HG03039 (cell line): ENCODE measurements at regions not wholly inside any gene's neighbourhood (a gene's known extent, or its start where the extent isn't known, plus 50 kb on each side); places are given as distances from the start of the nearest gene placed in this dataset.

Experiments
- ATAC-seq: cut with Tn5 transposase; IDR thresholded peaks from one replicate; pipeline ENCODE4 v1.9.1; 2021; ENCODE audit warnings: mild to moderate bottlenecking, moderate library complexity; ENCODE audit not compliant: unreplicated experiment

GRCh38 chr18:66759050-66759828, 155.3 kb upstream of the CDH19 start:
- no peak for ATAC-seq

GRCh38 chr18:66757946-66758345, 154.1 kb upstream of the CDH19 start:
- ATAC-seq: no peak

- ATAC-seq: no peak
Observed at GRCh38 chr18:66754335-66754734, 150.4 kb upstream of the CDH19 start.

GRCh38 chr18:66752733-66753132, 148.8 kb upstream of the CDH19 start:
- ATAC-seq: no peak

- ATAC-seq: no peak
Observed at GRCh38 chr18:66749481-66750035, 145.7 kb upstream of the CDH19 start.

GRCh38 chr18:66749030-66749429, 145.1 kb upstream of the CDH19 start:
- ATAC-seq: no peak

DNA sequence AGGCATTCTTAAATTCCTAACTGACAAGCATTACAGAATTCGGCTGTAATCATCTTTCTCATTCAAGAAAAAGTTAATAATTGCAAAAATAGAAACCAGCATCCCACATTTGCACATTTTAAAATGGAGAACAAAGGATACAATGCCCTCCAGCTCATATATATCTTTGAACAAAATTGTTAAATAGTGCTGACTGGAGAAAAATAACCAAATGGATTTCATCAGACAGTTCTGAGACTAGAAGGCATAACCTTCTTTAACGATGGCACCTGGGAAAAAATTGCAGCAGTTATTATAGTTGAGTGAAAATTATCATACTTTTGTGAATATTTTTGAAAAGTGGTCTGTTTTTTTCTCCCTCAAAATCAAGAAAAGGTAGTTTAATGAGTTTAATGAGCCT, 138.9 kb upstream of the CDH19 start:
- no peak for ATAC-seq

DNA sequence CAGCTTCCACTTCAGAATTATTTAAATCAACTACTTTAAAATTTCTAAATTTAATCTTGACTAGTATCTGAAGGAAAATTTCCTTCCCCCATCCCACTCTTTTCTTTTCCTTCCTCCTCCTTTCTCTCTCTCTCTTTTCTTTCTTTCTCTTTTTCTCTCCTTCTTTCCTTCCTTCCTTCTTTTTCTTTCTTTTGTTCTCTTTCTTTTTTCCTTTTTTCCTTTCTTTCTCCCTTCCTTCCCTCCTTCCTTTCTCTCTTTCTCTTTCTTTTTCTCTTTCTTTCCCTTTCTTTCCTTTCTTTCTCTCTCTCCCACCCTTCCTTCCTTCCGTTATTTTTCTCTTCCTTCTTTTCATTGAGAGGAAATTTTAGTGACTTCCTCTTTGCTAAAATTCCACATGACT, 132.0 kb upstream of the CDH19 start:
- no peak for ATAC-seq

GRCh38 chr18:66734451-66734850, 130.6 kb upstream of the CDH19 start:
- no peak for ATAC-seq

DNA sequence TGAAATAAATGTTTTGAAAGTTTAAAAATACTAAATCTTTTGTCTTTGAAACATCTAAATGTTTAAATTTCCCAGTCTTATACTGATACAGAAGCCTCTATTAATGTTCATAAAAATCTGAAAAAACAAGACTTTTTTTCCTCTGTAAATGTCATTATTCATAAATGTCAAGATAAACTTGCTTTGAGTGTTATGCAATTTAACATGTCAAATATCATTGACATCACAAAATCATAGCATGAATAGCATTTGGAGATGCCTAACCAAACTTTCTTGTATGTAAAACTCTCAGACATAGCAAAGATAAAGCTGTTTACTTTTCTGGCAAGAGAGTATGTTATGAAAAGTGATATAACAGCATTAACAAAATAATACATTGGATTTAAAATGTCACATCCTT, 128.0 kb upstream of the CDH19 start:
- no peak for ATAC-seq

GRCh38 chr18:66729442-66730239, 125.8 kb upstream of the CDH19 start:
- no peak for ATAC-seq

- no peak for ATAC-seq
Observed at GRCh38 chr18:66728951-66729350, 125.1 kb upstream of the CDH19 start.

DNA sequence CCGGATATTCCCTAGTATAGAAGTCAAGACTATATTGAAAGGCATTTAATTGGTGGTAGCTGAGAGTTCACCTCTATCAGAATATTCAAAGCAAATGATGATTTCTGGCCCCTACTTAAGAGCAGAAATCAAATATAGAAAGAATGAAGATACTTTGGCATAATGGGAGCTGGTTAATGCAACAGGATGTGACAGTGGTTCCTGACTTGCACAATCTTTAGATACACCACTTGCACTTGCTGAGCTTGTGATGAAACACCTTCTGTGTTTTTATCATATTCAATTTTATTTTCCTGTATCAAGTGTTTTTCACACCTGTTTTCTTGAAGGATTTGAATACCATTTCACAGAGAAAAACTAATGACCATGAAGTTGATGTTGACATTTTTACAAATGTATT, 124.1 kb upstream of the CDH19 start:
- ATAC-seq: no peak

GRCh38 chr18:66724664-66725356, 120.9 kb upstream of the CDH19 start:
- ATAC-seq: no peak

- ATAC-seq: no peak
Observed at GRCh38 chr18:66722671-66723070, 118.8 kb upstream of the CDH19 start.

- no peak for ATAC-seq
Observed at GRCh38 chr18:66708646-66709045, 104.8 kb upstream of the CDH19 start.

DNA sequence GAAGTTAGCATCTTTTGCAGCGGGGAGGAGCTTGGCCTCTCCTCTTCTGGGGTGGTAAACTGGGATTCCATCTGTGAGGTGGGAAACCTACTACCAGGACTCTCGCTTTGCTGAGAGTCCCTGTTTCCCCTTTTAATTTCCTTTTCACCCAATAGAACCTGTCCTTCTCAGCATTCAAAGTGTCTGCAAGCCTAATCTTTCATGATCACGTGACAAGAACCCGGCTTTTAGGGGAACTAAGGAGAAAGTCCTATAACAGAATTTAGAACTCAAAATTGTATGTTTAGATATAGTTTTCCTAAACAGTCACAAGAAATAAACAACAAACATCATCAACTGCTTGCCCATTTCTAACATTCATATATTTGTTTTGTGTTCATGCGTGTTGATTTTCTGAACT, 103.6 kb upstream of the CDH19 start:
- ATAC-seq: no peak

- ATAC-seq: no peak
Observed at GRCh38 chr18:66695281-66695680, 91.4 kb upstream of the CDH19 start.

GRCh38 chr18:66694852-66695251, 91.0 kb upstream of the CDH19 start:
- no peak for ATAC-seq

DNA sequence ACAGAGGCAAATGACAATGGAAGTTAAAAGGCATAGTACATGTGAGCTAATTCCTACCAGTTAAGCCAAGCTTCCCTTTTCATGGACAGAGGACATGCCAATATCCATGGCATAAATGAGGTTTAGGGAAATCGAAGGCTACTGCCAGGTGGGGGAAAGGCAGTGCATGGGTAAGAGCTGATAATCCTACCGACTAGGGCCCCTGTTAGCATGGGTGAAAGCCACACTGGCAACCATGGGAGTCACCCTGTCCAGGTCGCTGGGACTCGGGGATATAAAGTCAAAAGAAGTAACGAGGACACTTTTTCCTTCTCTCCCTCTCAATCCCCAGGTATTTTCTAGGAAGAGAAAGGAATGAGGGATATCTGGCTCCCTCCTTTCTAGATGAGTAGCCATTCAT, 83.7 kb upstream of the CDH19 start:
- ATAC-seq: no peak

GRCh38 chr18:66682855-66683322, 79.0 kb upstream of the CDH19 start:
- no peak for ATAC-seq
